ENCODE measurements at regions not wholly inside any gene's neighbourhood (a gene's known extent, or its start where the extent isn't known, plus 50 kb on each side); places are given as distances from the start of the nearest gene placed in this dataset.

DNA sequence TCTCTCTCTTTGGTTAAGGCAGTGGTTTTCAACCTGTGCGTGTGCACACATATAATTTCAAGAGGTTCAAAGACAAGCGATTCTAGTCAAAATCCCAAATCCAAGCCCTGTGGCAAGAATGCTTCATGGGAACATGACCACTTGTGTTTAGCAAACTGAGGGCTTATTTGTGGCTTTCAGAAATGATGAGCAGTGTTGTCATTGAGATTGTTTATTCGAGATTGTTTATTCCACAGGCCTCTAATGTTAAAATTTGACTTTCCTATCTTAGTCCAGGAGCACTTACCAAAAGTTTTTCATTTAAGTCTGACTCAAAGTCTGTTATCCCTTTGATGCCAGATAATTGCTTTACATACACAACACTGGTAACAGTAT, 111.1 kb upstream of the ELL2 start:
- TF ChIP-seq, protein P1, sequence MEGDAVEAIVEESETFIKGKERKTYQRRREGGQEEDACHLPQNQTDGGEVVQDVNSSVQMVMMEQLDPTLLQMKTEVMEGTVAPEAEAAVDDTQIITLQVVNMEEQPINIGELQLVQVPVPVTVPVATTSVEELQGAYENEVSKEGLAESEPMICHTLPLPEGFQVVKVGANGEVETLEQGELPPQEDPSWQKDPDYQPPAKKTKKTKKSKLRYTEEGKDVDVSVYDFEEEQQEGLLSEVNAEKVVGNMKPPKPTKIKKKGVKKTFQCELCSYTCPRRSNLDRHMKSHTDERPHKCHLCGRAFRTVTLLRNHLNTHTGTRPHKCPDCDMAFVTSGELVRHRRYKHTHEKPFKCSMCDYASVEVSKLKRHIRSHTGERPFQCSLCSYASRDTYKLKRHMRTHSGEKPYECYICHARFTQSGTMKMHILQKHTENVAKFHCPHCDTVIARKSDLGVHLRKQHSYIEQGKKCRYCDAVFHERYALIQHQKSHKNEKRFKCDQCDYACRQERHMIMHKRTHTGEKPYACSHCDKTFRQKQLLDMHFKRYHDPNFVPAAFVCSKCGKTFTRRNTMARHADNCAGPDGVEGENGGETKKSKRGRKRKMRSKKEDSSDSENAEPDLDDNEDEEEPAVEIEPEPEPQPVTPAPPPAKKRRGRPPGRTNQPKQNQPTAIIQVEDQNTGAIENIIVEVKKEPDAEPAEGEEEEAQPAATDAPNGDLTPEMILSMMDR (IDR thresholded peaks at IDR 0.05) = no peak
- TF ChIP-seq POLR2AphosphoS5 (IDR thresholded peaks at IDR 0.05) (peak in 1 of 3 donors; percentile 11), EP300 (IDR thresholded peaks at IDR 0.05) (no peak), POLR2A (IDR thresholded peaks at IDR 0.05) (no peak)

All from stomach (tissue), 4 donors.